Osteocyte (in vitro differentiated cells): ENCODE measurements at regions not wholly inside any gene's neighbourhood (a gene's known extent, or its start where the extent isn't known, plus 50 kb on each side); places are given as distances from the start of the nearest gene placed in this dataset.

Experiments
- DNase-seq: peaks from one replicate; pipeline ENCODE4 v3.0.0; 2021; ENCODE audit warnings: mixed read lengths; ENCODE audit not compliant: unreplicated experiment; ENCODE audit errors: extremely low spot score
- H3K27ac Mint-ChIP-seq: one replicate; pipeline ENCODE4 v1.8.0; 2021; ENCODE audit warnings: mild to moderate bottlenecking, mixed read lengths; ENCODE audit not compliant: unreplicated experiment
- H3K27me3 Mint-ChIP-seq: one replicate; pipeline ENCODE4 v1.8.0; 2021; ENCODE audit warnings: mixed read lengths; ENCODE audit not compliant: unreplicated experiment
- H3K36me3 Mint-ChIP-seq: one replicate; pipeline ENCODE4 v1.8.0; 2021; ENCODE audit warnings: mixed read lengths; ENCODE audit not compliant: unreplicated experiment
- H3K4me1 Mint-ChIP-seq: one replicate; pipeline ENCODE4 v1.8.0; 2021; ENCODE audit warnings: mixed read lengths; ENCODE audit not compliant: unreplicated experiment
- H3K4me3 Mint-ChIP-seq: one replicate; pipeline ENCODE4 v1.8.0; 2021; ENCODE audit warnings: mild to moderate bottlenecking, moderate library complexity, mixed read lengths; ENCODE audit not compliant: unreplicated experiment
- H3K9me3 Mint-ChIP-seq: one replicate; pipeline ENCODE4 v1.8.0; 2021; ENCODE audit warnings: mixed read lengths; ENCODE audit not compliant: unreplicated experiment
- TF ChIP-seq, protein P1 (sequence below): fragments of 200-600 bp; sonication (generic); IDR thresholded peaks from 2 replicates; pipeline ENCODE4 v1.5.0; 2021; ENCODE audit warnings: antibody characterized with exemption, mild to moderate bottlenecking, moderate library complexity

DNA sequence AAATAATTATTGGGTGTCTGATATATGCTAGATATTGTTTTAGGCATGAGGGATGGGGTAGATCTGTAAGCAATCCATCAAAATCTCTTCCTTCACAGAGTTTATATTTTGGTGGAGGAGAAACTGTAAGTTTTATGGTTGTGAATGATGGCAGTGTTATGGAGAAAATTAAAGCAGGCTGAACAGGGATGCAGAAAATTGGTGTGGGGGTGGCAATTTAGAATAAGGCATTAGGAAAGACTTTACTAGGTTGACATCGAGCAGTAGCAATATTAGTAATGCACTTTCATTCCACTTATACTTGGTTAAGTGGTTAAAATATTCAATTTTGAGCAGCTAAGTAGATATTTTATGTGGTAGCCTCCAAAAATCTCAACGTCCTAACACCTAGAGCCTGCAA, 261.1 kb upstream of the SNX7 start:
- H3K4me1 Mint-ChIP-seq, result peaks cover 36% of the 10 kb centered on the region
- H3K4me3 Mint-ChIP-seq, result no peak overlapping the region
- no peaks in the 10 kb centered on the region for H3K36me3 Mint-ChIP-seq
- TF ChIP-seq, protein P1, sequence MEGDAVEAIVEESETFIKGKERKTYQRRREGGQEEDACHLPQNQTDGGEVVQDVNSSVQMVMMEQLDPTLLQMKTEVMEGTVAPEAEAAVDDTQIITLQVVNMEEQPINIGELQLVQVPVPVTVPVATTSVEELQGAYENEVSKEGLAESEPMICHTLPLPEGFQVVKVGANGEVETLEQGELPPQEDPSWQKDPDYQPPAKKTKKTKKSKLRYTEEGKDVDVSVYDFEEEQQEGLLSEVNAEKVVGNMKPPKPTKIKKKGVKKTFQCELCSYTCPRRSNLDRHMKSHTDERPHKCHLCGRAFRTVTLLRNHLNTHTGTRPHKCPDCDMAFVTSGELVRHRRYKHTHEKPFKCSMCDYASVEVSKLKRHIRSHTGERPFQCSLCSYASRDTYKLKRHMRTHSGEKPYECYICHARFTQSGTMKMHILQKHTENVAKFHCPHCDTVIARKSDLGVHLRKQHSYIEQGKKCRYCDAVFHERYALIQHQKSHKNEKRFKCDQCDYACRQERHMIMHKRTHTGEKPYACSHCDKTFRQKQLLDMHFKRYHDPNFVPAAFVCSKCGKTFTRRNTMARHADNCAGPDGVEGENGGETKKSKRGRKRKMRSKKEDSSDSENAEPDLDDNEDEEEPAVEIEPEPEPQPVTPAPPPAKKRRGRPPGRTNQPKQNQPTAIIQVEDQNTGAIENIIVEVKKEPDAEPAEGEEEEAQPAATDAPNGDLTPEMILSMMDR, result no peak
- H3K27me3 Mint-ChIP-seq, result no peaks in the 10 kb centered on the region
- no peaks in the 10 kb centered on the region for H3K9me3 Mint-ChIP-seq
- H3K27ac Mint-ChIP-seq, result no peak overlapping the region
- no peak for DNase-seq

DNA sequence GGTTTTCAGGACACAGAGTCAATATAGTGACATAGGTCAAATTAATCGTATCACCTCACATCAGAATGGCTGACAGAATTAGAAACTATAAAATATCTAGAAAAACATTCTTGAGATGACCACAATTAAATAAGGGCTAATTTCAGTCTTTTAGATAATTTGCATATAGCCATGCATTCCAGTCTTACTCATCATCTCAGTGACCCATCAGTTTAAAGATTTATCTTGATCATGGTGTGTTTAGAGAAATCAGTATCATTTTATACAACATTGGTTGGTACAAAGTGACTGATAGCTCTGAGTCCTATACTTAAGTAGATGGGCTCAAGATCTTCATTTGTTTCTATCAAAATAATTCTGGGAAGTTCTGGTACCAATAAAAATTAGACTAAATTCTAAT, 262.3 kb upstream of the SNX7 start:
- no peaks in the 10 kb centered on the region for H3K9me3 Mint-ChIP-seq
- TF ChIP-seq, protein P1, result no peak
- H3K27ac Mint-ChIP-seq, result no peak overlapping the region
- no peaks in the 10 kb centered on the region for H3K27me3 Mint-ChIP-seq
- no peak overlapping the region for H3K4me3 Mint-ChIP-seq
- H3K36me3 Mint-ChIP-seq, result no peaks in the 10 kb centered on the region
- peaks cover 26% of the 10 kb centered on the region for H3K4me1 Mint-ChIP-seq
- DNase-seq, result no peak

DNA sequence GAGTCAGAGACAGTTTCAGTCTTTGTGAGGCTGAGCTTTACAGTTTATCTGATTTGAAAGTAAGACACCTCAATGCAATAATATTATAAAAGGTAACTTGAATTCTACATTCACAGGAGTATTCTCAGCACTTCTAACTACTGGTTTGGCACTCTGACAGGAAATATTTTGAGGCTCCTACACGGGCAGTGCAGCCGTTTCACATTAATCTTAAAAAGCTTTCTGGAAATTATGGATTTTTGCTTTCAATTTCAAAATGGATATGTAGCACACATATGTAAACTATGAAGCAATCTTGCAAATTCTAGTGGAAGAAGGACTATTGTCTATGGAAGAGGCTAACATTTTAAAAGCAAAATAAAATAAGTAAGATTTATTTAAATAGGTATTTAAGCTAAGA, 262.9 kb upstream of the SNX7 start:
- H3K4me1 Mint-ChIP-seq, result peaks cover 21% of the 10 kb centered on the region
- peak overlapping the region; percentile 43 for H3K4me3 Mint-ChIP-seq
- TF ChIP-seq, protein P1, result no peak
- no peaks in the 10 kb centered on the region for H3K36me3 Mint-ChIP-seq
- H3K9me3 Mint-ChIP-seq, result no peaks in the 10 kb centered on the region
- no peak for DNase-seq
- H3K27ac Mint-ChIP-seq, result peak overlapping the region; percentile 48
- H3K27me3 Mint-ChIP-seq, result no peaks in the 10 kb centered on the region

DNA sequence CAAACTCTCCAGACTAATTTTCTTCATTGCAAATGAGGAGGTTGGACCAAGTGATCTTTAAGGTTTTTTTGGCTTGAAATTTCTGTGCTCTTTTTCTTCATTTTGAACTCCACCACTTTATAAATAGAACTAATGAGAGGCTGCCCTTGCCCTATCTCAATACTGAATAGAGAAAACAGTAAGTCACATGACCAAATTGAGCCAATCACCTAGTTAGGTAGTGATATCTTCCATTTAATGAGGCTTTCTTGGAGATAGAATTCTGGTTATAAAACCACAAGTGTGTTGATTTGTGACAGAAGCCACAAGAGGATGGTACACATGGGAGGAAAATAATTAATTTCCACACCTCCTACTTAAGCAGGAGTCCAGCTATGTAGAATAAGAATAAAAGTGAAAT, 263.4 kb upstream of the SNX7 start:
- no peaks in the 10 kb centered on the region for H3K27me3 Mint-ChIP-seq
- DNase-seq, result no peak
- no peaks in the 10 kb centered on the region for H3K9me3 Mint-ChIP-seq
- TF ChIP-seq, protein P1, result no peak
- peak overlapping the region; percentile 43 for H3K4me3 Mint-ChIP-seq
- H3K27ac Mint-ChIP-seq, result peak overlapping the region; percentile 48
- H3K36me3 Mint-ChIP-seq, result no peaks in the 10 kb centered on the region
- peaks cover 20% of the 10 kb centered on the region for H3K4me1 Mint-ChIP-seq

DNA sequence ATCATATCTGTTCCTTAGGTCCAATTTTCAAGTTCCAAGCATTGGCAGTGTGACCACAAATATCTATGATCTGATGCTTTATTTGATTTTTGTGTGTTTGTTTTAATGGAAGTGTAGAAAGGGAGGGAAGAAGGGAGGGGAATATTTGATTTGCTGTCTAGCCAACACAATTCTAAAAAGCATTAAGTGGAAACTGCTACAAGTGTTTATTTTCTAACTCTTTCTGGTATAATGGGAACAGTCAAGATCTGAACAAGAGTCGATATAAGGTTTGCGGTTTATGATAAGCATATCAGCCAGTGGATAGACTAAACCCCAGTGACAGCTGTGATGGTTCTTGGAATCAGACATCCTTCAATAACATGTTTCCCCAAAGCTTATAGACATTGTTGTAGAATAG, 267.8 kb upstream of the SNX7 start:
- Mint-ChIP-seq H3K4me1 (peaks cover 17% of the 10 kb centered on the region), H3K27ac (no peak overlapping the region), H3K4me3 (no peak overlapping the region), H3K27me3 (no peaks in the 10 kb centered on the region), H3K36me3 (no peaks in the 10 kb centered on the region), H3K9me3 (no peaks in the 10 kb centered on the region)
- no peak for DNase-seq
- TF ChIP-seq, protein P1, result no peak
